ENCODE measurements at regions not wholly inside any gene's neighbourhood (a gene's known extent, or its start where the extent isn't known, plus 50 kb on each side); places are given as distances from the start of the nearest gene placed in this dataset.

DNA sequence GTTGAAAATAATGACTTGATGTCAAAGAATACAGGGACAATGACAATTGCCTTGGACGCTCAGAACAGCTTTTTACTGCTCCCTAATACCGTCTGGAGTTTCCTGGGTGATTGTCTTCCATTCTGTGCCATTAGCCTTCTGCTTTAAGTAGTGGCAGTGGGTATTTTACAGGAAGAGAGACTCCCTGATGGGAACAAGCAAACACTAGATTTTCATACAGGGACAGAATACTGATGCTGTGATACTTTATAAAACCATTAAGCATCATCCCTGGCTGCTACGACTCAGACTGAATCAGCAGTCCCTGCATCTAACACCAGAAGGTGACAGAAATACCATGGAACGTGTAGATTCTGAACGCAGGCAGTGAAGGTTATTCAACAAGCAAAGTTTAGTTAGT, 635.4 kb upstream of the GOT2 start:
- DNase-seq (ENCODE audit: low read depth, low spot score) (no peak), ATAC-seq (no peak)
- Histone ChIP-seq H3K4me1 (ENCODE audit: control insufficient read depth, insufficient read depth, low read length) (no peaks in the 10 kb centered on the region), H3K27ac (ENCODE audit: low read length) (no peak overlapping the region), H3K9me3 (ENCODE audit: control insufficient read depth, insufficient read depth, low read depth, low read length) (no peaks in the 10 kb centered on the region), H3K36me3 (ENCODE audit: control insufficient read depth, insufficient read depth, low read length) (no peaks in the 10 kb centered on the region), H3K27me3 (ENCODE audit: control insufficient read depth, insufficient read depth, low read length) (no peaks in the 10 kb centered on the region), H3K4me3 (ENCODE audit: low read depth in 2 of 2, low read length in 2 of 2) (no peak overlapping the region)
- in situ Hi-C loops (cut with HindIII; ENCODE audit: low pct_unique_long_range_greater_than_20kb, low sequenced_read_pairs) (no loop called here), intact Hi-C loops (cut with micrococcal nuclease; ENCODE audit: unreplicated experiment) (no loop called here)
- ChIA-PET CTCF (no interaction called here), POLR2A (no interaction called here)
- BruUV-seq (replicated peaks), result no TSS peak
- TF ChIP-seq, protein P1, sequence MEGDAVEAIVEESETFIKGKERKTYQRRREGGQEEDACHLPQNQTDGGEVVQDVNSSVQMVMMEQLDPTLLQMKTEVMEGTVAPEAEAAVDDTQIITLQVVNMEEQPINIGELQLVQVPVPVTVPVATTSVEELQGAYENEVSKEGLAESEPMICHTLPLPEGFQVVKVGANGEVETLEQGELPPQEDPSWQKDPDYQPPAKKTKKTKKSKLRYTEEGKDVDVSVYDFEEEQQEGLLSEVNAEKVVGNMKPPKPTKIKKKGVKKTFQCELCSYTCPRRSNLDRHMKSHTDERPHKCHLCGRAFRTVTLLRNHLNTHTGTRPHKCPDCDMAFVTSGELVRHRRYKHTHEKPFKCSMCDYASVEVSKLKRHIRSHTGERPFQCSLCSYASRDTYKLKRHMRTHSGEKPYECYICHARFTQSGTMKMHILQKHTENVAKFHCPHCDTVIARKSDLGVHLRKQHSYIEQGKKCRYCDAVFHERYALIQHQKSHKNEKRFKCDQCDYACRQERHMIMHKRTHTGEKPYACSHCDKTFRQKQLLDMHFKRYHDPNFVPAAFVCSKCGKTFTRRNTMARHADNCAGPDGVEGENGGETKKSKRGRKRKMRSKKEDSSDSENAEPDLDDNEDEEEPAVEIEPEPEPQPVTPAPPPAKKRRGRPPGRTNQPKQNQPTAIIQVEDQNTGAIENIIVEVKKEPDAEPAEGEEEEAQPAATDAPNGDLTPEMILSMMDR (IDR thresholded peaks at IDR 0.05), result no peak
- no peak for TF ChIP-seq SIN3A (IDR thresholded peaks at IDR 0.05; ENCODE audit: borderline replicate concordance, insufficient read depth, low read depth, low read length)
- no peak for TF ChIP-seq POLR2AphosphoS5 (IDR thresholded peaks at IDR 0.05; ENCODE audit: low read depth, low read length)
- no peak for TF ChIP-seq TCF7L2 (IDR thresholded peaks at IDR 0.05; ENCODE audit: low read depth, low read length)
- TF ChIP-seq, protein P2, sequence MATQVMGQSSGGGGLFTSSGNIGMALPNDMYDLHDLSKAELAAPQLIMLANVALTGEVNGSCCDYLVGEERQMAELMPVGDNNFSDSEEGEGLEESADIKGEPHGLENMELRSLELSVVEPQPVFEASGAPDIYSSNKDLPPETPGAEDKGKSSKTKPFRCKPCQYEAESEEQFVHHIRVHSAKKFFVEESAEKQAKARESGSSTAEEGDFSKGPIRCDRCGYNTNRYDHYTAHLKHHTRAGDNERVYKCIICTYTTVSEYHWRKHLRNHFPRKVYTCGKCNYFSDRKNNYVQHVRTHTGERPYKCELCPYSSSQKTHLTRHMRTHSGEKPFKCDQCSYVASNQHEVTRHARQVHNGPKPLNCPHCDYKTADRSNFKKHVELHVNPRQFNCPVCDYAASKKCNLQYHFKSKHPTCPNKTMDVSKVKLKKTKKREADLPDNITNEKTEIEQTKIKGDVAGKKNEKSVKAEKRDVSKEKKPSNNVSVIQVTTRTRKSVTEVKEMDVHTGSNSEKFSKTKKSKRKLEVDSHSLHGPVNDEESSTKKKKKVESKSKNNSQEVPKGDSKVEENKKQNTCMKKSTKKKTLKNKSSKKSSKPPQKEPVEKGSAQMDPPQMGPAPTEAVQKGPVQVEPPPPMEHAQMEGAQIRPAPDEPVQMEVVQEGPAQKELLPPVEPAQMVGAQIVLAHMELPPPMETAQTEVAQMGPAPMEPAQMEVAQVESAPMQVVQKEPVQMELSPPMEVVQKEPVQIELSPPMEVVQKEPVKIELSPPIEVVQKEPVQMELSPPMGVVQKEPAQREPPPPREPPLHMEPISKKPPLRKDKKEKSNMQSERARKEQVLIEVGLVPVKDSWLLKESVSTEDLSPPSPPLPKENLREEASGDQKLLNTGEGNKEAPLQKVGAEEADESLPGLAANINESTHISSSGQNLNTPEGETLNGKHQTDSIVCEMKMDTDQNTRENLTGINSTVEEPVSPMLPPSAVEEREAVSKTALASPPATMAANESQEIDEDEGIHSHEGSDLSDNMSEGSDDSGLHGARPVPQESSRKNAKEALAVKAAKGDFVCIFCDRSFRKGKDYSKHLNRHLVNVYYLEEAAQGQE (IDR thresholded peaks at IDR 0.05; ENCODE audit: insufficient read depth in 1 of 2, low read depth in 2 of 2, low read length in 1 of 2), result no peak

DNA sequence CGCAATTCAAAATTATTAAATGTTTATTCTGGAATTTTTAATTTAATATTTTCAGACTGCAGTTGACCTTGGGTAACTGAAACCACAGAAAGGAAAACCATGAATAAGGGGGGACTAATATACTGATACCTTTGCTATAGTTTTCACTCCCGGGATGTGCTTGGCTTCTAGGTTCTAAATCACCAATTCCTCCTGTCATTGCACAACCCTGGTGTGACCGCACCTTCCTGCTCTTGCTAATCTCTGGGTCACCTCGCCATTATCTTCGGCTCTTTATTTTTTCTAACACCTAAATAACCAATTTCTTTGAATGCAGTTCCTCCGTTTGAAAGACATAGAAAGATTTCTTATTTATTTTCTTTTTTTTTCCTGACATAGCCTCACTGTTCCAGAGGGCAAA, 634.5 kb upstream of the GOT2 start:
- in situ Hi-C loops (cut with HindIII; ENCODE audit: low pct_unique_long_range_greater_than_20kb, low sequenced_read_pairs), result no loop called here
- POLR2A ChIA-PET, result no interaction called here
- no peak overlapping the region for H3K27ac ChIP-seq (ENCODE audit: low read length)

More for the DNA sequence above, 634.5 kb upstream of the GOT2 start:
- Histone ChIP-seq H3K36me3 (ENCODE audit: control insufficient read depth, insufficient read depth, low read length) (no peaks in the 10 kb centered on the region), H3K4me1 (ENCODE audit: control insufficient read depth, insufficient read depth, low read length) (no peaks in the 10 kb centered on the region), H3K4me3 (ENCODE audit: low read depth in 2 of 2, low read length in 2 of 2) (no peak overlapping the region), H3K9me3 (ENCODE audit: control insufficient read depth, insufficient read depth, low read depth, low read length) (no peaks in the 10 kb centered on the region), H3K27me3 (ENCODE audit: control insufficient read depth, insufficient read depth, low read length) (no peaks in the 10 kb centered on the region)
- no TSS peak for BruUV-seq (replicated peaks)
- intact Hi-C loops (cut with micrococcal nuclease; ENCODE audit: unreplicated experiment), result no loop called here
- no peak for TF ChIP-seq POLR2AphosphoS5 (IDR thresholded peaks at IDR 0.05; ENCODE audit: low read depth, low read length)
- TF ChIP-seq, protein P2 (IDR thresholded peaks at IDR 0.05; ENCODE audit: insufficient read depth in 1 of 2, low read depth in 2 of 2, low read length in 1 of 2), result no peak
- no peak for TF ChIP-seq SIN3A (IDR thresholded peaks at IDR 0.05; ENCODE audit: borderline replicate concordance, insufficient read depth, low read depth, low read length)
- TF ChIP-seq TCF7L2 (IDR thresholded peaks at IDR 0.05; ENCODE audit: low read depth, low read length), result no peak
- TF ChIP-seq, protein P1 (IDR thresholded peaks at IDR 0.05), result no peak
- CTCF ChIA-PET, result no interaction called here
- ATAC-seq (no peak), DNase-seq (ENCODE audit: low read depth, low spot score) (no peak)

All from Panc1 (cell line).